ENCODE measurements at regions not wholly inside any gene's neighbourhood (a gene's known extent, or its start where the extent isn't known, plus 50 kb on each side); places are given as distances from the start of the nearest gene placed in this dataset.

DNA sequence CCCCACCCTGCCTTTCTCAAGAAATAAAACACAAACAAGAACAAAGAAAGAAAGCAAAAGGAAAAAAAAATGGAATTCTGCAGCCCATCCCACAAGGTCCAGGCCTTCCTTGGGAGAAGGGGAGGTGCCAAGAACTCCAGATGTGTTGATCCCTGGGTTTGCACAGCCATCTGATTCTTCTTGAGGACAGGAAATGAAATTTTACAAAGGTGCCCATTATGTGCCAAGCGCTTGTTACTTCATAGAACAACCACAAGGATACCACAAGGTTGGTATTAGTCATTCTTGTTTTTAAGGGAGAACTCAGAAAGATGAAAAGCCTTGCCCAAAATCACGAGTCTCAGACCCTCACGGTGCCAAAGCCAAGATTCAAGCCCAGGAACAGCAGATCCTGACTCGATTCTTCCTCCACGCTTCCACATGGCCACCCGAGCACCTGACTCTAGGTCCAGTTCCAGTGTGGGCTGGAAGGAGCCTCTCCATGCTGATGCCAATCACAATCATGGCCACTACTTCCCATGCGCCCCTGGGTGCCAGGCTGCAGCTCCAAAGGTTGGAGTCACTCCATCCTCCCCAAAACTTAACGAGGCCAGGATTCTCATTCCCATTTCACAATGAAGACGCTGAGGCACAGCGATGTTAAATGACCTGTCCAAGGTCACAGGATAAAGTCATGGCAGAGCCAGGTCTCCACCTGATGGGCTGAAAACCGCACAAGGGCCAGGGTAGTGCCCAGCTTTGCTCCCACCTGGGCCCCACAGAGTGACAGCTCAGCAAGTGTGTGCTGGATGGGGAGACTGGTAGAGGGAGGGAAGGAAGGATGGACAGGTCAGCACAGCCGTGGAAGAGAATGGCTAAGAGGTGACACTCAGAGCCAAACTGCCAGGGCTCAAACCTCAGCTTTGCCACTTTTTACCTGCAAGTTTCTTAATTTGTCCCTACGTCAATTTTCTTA lies 66.7 kb upstream of the TOP1 start:
- DNase-seq, result no peak

DNA sequence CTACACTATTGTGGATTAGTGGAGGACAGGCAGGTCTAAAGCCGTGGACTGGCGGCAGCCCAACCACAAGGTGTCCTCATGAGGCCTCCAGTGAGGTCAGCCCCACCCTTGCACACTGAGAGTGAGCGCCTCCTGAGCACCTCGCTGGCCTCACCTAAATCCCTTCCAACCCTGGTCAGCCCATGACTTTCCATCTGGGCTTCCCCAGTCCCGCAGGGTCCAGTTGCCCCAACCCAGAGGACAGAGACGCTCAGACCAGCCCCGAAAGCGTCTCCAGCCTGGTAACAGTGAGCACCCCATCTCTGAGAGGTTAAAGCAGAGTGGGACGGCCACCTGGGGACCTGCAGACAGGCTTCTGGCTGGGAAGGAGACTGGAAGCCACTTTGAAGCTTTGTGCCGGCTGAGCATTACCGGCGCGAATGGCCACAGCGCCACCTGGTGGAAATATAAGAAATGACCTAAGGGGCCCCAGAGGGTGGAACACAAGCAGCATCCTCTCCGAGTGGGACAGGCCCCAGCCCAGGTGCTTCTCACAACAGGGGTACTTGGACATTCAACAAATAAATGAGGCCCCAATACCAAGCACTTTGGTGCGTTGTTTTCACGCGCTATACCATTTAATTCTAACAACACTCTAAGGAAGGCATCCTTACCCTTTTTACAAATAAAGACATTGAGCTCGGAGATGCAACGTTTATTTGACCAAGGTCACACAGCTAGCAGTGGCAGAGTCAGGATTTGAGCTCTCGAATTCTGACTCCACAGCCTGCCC lies 65.7 kb upstream of the TOP1 start:
- DNase-seq, result peak; percentile 20 to 57 (median 46)

DNA sequence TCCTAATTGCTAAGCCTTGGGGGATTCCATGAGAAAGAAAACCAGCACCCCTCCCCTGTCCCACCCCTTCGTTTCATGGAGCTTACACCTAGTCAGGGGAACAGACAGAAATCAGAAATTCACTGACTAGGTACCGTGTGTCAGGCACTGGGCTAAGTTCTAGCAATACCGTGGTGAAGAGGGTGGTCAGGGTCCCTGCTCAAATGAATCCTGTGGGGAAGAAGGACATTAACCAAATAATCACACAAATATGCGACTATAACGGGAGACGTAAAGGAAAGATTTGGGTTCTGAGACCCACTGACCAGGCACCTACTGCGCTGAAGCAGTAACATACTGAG lies 65.1 kb upstream of the TOP1 start:
- no peak for DNase-seq

DNA sequence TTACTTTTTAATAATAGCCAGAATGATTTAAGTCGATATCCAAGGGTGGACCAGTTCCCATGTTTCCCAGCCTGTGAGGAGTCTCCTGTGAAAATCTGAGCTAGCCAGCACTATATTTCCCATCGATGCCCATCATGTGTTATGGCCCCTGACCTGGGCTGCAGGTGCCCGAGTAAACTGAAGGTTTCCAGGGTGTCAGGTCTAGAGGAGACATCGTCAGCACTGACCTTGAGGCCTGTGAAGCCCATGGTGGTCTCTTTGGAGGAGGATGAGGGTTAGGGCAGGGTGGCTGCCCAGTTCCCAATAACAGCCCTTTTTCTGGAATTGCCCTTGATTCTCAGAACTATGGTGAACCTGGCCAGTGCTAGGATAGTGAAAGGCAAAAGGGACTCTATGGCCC lies 63.0 kb upstream of the TOP1 start:
- DNase-seq, result no peak

DNA sequence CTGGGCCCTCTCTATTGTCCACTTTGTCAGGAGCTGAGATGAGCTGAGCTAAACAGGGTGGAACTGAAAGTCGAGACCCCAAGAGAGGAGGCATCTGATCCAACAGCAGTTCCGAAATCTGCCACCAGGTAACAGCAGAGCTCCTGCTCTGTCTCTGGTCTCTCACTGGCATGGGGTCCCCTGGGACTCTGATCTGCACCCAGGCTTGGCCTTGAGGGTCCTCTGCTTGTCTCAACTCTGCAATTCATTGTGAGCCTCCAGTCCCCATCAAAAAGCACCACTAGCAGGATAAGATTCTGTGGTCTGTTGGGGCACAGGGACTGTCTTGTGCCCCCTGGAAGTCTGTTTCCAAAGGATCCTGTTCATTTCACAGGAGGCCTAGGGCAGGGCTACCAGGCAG lies 62.5 kb upstream of the TOP1 start:
- DNase-seq, result no peak

DNA sequence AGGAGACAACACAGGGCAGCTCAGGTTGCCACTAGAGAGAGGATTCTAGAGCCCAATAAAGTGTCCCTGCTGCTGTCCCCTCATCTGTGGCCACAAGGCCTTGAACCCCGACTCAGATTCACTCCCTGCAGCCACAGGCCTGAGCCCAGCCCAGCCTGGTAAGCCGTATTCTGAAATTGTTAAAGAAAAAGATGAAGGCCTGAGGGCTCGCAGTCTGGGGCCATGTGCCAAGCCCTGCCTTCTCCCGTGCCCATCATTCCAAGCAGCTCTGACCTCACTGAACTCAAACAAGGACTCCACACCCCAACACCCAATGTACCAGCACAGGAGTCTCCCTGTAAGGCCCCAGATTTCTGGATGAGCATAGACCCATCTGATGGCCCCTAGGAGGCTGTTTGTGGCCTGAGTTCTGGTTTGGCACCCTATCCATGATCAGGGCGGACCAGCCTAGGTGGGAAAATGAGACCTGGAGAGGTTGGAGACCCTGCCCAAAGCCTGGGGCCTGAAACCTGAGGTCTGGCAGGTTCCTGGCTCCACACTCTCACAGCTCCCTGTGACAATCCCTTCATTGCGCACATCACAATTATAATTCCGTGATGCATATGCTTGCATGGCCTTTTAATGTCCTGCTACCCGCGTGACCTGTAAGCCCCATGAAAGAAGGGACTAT lies 62.0 kb upstream of the TOP1 start:
- no peak for DNase-seq

DNA sequence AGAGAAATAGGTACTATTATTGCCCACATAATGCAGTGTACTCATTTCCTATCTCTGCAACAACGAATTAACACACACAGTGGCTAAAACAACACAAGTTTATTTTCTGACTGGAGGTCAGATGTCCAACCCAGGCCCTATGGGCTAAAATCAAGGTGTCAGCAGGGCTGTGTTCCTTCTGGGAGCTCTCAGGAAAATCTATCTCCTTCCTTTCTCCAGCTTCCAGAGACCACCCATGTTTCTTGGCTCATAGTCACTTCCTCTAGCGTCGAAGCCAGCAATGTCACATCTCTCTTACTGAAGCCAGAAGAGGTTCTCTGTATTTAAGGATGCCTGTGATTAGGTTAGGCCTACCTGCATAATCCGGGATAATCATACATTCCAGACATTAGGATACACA lies 60.9 kb upstream of the TOP1 start:
- no peak for DNase-seq

DNA sequence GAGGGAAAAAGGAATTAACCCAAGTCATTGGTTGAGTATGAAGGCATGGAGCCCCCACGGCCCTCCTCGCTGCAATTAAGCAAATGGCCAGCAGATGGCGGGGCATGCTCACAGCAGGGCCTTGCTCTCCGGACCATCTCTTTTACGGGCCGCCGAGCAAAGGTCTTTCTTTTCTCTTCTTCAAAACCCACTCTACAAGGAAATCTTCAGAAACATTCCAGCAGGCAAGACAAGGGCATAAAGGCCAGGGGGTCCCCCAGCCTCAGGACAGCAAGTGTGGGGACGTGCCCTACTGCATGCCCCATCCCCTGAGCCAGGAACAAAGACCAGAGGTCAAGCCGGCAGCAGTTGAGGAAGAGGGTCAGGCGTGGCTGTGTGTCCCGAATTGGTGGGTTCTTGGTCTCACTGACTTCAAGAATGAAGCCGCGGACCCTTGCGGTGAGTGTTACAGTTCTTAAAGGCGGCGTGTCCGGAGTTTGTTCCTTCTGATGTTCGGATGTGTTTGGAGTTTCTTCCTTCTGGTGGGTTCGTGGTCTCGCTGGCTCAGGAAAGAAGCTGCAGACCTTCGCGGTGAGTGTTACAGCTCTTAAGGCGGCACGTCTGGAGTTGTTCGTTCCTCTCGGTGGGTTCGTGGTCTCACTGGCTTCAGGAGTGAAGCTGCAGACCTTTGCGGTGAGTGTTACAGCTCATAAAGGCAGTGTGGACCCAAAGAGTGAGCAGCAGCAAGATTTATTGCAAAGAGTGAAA lies 59.6 kb upstream of the TOP1 start:
- DNase-seq, result peak; percentile 68 to 86 (median 83)

DNA sequence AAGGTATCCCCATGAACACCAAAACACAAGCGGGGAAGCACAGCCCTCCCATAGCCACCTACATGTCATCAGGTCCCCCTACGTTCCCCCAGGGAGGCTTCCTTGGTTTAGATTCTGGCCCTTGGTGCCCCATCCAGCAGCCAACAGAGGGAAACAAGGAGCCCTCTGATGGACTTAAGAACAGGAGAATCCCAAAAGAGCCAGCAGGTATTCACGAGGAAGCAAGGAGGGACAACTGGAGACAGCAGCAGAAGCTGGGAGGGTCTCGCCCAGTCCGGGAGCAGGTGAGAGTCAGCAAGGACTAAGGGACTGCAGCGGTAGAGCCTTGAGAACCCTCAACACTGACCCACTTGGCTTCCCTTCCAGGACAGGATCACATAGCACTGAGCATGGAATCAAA lies 58.4 kb upstream of the TOP1 start:
- DNase-seq, result no peak

DNA sequence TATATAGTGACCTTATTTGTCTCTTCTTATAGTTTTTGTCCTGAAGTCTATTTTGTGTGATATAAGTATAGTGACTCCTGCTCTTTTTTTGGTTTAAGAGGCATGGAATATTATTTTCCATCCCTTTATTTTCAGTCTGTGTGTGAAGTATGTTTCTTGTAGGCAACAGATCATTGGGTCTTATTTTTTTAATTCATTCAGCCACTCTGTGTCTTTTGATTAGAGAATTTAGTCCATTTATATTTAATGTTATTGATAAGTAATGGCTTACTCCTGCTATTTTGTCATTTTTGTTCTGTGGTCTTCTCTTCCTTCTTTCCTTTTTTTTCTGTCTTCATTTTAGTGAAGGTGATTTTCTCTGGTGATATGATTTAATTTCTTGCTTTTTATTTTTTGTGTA lies 51.4 kb upstream of the TOP1 start:
- no peak for DNase-seq

DNA sequence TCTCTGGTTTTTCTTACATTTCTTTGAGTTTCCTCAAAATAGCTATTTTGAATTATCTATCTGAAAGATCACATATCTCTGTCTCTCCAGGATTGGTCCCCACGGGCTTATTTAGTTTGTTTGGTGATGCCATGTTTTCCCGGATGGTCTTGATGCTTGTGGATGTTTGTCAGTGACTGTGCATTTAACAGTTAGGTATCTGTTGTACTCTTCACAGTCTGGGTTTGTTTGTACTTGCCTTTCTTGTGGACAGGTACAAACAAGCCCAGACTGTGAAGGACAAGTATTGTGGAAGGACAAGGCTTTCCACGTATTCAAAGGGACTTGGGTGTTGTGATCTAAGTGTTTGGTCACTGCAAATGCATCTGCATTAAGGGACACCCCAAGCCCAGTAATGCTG lies 49.9 kb upstream of the TOP1 start:
- DNase-seq, result no peak

All from activated naive CD4-positive, alpha-beta T cell (primary cell).